ENCODE measurements at regions not wholly inside any gene's neighbourhood (a gene's known extent, or its start where the extent isn't known, plus 50 kb on each side); places are given as distances from the start of the nearest gene placed in this dataset.
"Not testable (repeated sequence)": the region's sequence is repeated elsewhere in the genome, so short reads cannot be mapped to it uniquely, and the experiment has no call there.

GRCh38 chr5:125912028-125912427 lies 511.2 kb upstream of the GRAMD2B start:
- no peak for DNase-seq (ENCODE audit: low read depth in 3 of 3)

- DNase-seq (ENCODE audit: low read depth in 3 of 3), result no peak
Observed at GRCh38 chr5:125913200-125913599, 510.0 kb upstream of the GRAMD2B start.

GRCh38 chr5:125914471-125914870 lies 508.7 kb upstream of the GRAMD2B start:
- DNase-seq (ENCODE audit: low read depth in 3 of 3), result no peak

GRCh38 chr5:125923958-125924357 lies 499.3 kb upstream of the GRAMD2B start:
- not testable (repeated sequence) for DNase-seq (ENCODE audit: low read depth in 3 of 3)

- DNase-seq (ENCODE audit: low read depth in 3 of 3), result no peak
Observed at GRCh38 chr5:125926172-125926571, 497.0 kb upstream of the GRAMD2B start.

GRCh38 chr5:125928663-125929062 lies 494.5 kb upstream of the GRAMD2B start:
- DNase-seq (ENCODE audit: low read depth in 3 of 3), result no peak

DNA sequence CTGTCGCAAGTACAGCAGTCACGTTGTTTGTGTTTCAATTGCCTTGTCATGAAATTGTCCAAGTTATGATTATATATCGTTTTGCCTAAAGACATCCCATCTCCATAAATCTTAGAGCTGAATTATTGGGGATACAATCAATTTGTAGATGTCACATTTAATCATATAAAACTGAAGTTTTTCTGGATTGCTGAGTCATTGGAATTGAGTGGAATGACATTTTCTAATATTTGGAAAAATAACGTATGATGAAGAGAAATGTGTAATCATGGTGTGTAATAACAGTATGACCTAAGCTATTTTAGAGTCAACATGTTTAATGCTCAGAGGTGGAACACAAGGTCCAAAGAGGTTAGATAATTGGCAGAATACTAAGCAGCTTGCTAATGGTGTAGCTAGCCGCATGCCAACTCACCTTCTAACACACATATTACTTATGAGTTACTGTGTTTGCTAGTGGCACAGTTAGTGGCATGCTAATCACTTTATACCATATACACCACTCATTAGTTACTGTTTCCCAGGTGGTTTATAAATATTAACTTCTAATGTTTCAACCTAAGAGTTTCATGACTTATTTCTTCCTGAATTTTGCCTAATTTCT lies 473.1 kb upstream of the GRAMD2B start:
- DNase-seq (ENCODE audit: low read depth in 3 of 3), result no peak

DNA sequence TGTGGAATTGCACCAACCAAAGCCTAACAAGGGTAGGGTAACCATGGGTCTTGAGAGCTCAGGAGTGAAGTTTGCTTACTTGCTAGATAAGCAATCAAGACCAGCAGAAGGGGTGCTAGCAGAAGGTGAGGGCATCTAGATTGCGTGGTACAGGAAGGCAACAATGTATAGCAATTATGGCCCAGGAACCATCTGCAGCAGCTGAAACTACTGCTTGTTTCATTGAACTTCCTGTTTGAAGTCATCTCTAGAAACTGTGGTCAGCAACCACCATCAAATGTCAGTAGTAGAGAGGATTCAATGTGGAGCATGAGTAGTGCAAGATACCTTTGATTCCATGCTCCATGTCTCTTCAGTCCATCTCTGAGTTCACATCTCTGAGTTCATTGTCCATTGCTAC lies 462.1 kb upstream of the GRAMD2B start:
- no peak for DNase-seq (ENCODE audit: low read depth in 3 of 3)

DNA sequence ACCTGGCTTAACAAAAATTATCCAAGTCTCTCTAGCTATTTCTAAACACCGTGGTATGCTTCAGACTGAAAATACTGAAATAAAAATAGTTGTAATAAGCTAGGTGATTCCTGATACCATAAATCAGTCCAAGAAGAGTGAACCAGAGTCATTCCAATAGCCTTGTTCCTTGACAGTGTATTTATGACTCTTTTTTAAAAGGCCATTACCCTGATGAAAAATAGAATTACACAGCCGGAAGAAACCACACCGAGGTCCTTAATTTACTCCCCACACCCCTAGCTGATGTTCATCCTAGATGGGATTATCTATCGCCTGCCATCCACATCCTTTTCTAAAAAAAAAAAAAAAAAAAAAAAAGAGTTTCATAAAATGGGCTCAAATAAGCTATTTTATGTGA lies 457.6 kb upstream of the GRAMD2B start:
- DNase-seq (ENCODE audit: low read depth in 3 of 3), result no peak

DNA sequence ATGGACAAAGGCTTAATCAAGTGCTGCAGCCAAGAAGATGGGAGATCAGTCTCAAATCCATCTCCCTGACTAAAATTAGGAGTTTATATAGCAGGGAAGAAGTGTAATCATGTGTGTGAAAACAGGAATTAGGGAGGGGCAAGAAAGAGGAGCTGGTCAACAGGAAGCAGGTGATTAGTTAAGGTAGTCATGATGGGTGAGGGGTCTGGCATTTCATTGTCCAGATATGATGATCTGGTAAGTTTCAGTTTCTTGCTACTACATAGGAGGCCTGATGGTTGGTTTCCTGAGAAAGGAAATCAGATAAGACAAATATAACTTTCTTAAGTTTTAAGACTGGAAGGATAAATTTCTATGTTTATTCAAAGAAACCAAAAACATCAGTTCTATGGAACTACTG lies 455.6 kb upstream of the GRAMD2B start:
- DNase-seq (ENCODE audit: low read depth in 3 of 3), result no peak

GRCh38 chr5:125969011-125969813 lies 454.0 kb upstream of the GRAMD2B start:
- DNase-seq (ENCODE audit: low read depth in 3 of 3), result no peak

DNA sequence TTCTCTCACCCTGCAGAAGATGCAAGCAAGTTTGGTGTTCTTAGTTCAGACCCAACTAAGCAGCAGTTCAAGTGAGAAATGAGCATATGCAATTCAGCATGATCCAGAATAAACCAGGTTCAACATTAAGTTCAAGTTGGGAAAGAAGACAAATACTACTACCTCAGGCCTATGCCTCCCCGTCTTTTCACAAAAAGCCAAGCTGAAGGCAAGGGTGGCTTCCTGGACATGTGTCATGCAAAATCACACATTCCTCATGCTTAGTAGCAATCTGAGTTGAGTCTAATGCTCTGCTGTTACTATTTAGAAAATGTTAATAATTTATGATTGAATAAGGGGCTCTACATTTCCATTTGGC lies 453.4 kb upstream of the GRAMD2B start:
- no peak for DNase-seq (ENCODE audit: low read depth in 3 of 3)

- DNase-seq (ENCODE audit: low read depth in 3 of 3), result no peak
Observed at GRCh38 chr5:125970631-125971307, 452.4 kb upstream of the GRAMD2B start.

DNA sequence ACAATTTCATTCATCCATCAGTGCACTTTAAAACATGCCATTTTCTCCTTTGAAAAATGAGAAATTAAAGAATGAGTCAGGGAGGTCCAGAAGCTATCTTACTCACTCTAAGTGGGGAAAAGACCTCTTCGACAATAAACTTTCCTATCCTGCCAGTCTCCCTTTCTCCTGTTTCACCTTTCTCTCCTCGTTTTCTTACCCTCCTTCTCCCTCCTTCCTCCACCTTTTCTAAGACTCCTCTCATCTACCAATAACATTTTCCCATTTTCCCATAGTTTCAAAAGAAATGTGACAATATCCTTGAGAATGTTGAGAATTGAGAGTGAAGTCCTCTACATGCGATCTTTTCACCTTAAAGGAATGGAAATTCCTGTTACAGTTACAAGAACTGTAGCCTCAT lies 450.5 kb upstream of the GRAMD2B start:
- no peak for DNase-seq (ENCODE audit: low read depth in 3 of 3)

DNA sequence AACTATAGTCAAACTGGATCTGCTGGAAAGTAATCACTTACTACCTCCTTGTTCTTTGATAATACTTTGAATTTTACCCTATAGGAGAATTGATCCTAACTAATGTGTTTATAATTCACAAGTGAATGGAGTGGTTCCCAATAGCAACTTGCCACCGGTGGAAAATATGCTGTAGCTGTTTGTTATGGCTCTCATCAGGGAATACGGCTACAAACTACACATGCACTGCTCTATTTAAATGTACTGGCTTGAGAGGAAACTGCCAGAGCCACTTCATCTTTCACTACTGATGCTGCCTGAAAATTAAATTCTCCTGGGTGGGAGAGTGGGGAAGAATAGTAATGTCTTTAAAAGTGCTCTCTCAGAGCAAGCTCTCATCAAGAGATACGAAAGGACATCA lies 448.5 kb upstream of the GRAMD2B start:
- no peak for DNase-seq (ENCODE audit: low read depth in 3 of 3)

- DNase-seq (ENCODE audit: low read depth in 3 of 3), result no peak
Observed at GRCh38 chr5:125976421-125977000, 446.7 kb upstream of the GRAMD2B start.

DNA sequence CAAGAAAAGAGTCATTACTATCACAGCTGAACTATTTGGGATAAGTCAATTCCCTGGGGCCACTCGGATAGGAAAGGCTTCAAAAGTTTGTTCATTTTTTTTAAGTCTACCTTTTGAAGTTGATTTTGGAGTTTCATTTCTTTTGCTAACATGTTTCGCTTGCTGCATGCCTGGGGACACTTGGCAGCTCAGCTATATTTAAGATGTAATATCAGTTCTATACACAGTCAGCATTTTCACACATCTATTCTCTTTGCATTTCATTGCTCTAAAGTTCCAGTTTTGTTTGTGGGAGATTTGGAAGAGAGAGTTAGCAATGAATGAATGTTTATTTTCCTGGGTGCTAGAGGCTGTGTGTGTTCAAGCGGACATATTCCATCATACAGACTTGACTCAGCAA lies 445.2 kb upstream of the GRAMD2B start:
- DNase-seq (ENCODE audit: low read depth in 3 of 3), result no peak

GRCh38 chr5:125979636-125980035 lies 443.6 kb upstream of the GRAMD2B start:
- DNase-seq (ENCODE audit: low read depth in 3 of 3), result no peak

- no peak for DNase-seq (ENCODE audit: low read depth in 3 of 3)
Observed at GRCh38 chr5:125981016-125981415, 442.2 kb upstream of the GRAMD2B start.

GRCh38 chr5:125987677-125988255 lies 435.4 kb upstream of the GRAMD2B start:
- DNase-seq (ENCODE audit: low read depth in 3 of 3), result no peak

- no peak for DNase-seq (ENCODE audit: low read depth in 3 of 3)
Observed at GRCh38 chr5:125992050-125992449, 431.2 kb upstream of the GRAMD2B start.

DNA sequence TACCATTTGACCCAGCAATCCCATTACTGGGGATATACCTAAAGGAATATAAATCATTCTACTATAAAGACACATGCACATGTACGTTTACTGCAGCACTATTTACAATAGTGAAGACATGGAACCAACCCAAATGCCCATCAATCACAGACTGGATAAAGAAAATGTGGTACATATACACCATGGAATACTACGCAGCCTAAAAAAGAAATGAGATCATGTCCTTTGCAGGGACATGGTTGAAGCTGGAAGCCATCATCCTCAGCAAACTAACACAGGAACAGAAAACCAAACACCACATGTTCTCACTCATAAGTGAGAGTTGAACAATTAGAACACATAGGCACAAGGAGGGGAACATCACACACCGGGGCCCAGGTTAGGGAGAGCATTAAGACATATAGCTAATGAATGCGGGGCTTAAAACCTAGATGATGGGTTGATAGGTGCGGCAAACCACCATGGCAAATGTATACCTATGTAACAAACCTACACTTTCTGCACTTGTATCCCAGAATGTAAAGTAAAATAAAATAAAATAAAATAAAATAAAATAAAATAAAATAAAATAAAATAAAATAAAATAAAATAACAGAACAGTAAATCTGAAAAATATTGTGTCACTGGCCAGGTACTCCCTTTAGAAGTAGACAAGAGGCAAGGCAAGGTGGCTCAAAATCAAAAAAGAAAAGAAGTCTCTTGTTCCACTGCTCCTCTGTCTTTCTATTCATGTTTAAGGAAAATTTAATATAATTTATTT lies 423.8 kb upstream of the GRAMD2B start:
- not testable (repeated sequence) for DNase-seq (ENCODE audit: low read depth in 3 of 3)

Measured in stimulated activated CD4-positive, alpha-beta T cell treated with anti-CD3 and anti-CD28 coated beads, TNF-alpha, amount 100 ng/mL, for 24 hours (primary cell).